ENCODE measurements at regions not wholly inside any gene's neighbourhood (a gene's known extent, or its start where the extent isn't known, plus 50 kb on each side); places are given as distances from the start of the nearest gene placed in this dataset.

GRCh38 chr10:130869179-130869841, 442.2 kb downstream of the TCERG1L start:
- no peak for DNase-seq (ENCODE audit: low read depth)

- DNase-seq (ENCODE audit: low read depth), result no peak
Measured at GRCh38 chr10:130871406-130871805, 440.1 kb downstream of the TCERG1L start.

DNA sequence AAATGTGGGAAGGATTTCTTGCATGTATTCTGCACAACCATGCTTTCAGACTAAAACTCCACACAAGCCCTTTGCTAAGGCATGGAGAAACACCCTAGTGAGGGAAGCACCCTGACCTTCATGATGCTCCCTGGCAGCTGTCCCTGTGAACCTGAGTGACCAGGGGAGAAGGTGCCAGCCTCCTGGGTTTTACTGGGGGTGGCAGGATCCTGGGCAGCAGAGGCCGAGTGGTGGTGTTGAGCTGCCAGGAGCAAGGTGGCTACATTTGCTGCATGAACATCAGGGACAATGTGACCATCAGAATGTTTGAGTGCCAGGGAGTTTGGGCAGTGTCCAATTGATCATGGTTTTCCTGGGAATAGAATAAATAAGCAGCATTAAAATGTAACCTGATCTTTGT, 437.9 kb downstream of the TCERG1L start:
- no peak for DNase-seq (ENCODE audit: low read depth)

- no peak for DNase-seq (ENCODE audit: low read depth)
Measured at GRCh38 chr10:130875116-130875515, 436.4 kb downstream of the TCERG1L start.

DNA sequence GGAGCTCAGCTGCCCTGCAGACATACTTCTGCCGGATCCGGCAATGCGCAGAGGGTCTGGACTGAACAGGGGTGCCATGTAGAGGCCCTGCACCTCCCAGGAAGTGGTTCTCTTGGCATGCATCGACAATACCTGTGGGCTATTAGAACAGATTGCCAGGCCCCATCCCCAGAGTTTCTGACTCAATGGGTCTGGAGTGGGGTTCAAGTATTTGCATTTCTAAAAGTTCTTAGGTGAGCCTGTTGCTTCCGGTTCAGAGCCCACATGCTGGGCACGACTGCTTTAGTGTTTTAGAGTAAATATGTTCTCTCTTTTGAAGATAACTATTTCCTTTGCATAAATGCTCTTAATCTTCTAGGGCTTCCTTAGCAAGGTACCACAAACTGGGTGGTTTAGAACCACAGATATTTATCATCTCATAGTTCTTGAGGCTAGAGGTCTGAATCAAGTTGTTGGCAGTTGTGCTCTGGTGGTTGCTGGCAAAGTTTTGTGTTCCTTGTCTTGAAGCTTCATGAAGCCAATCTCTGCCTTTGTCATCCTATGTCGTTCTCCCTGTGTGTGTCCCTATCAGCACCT, 435.5 kb downstream of the TCERG1L start:
- DNase-seq (ENCODE audit: low read depth), result no peak

DNA sequence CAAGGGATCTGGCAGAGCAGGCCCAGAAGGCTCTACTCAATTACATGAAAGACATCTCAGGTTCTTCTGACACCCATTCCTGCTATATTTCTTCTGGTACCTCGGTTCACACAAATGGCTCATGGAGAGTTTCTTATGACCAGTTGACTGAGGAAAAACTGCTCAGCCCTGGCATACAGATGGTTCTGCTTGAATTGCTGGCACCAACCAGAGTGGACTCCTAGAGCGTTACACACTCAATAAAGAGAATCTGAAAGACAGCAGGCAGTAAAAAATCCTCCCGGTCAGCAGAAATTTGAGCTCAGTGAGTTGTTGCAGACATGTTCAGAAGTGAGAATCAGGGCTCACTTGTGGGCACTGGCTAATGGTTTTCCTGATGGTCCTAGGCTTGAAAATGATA, 434.4 kb downstream of the TCERG1L start:
- no peak for DNase-seq (ENCODE audit: low read depth)

DNA sequence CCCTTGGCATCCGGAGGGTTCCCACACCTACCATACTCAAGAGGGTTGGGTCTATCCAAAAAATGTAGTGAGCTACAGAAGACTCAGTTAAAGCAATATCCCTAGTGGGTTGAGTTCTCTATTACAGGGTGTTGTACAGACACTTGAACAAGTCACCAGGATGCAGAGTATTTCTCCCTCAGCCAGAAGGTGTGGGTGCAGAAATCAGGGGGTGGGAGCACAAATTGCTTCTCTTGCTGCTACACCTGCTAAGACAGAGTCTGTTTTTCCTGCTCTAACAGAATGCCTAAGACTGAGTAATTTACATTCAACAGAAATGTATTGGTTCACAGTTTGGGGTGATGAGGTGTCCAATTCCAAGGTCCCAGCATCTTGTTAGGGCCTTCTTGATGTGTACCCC, 433.4 kb downstream of the TCERG1L start:
- no peak for DNase-seq (ENCODE audit: low read depth)

DNA sequence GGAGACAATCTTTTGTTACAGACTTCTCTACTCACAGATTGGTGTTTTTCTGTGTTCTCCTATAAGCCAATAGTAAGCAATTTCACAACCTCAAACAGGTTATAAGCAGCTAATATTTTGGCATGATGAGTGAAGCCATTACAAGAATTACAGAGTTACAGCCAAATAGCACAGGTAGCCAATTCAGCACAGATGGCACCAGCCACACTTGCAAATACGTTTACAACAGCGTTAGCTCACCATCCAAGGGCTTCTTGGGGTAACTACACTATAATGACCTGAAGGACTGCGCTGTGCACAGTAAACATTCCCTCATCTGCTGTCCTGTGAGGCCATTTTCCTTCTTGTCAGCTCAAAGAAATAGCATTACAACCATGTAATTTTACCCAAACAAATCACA, 428.6 kb downstream of the TCERG1L start:
- no peak for DNase-seq (ENCODE audit: low read depth)

- DNase-seq (ENCODE audit: low read depth), result no peak
Measured at GRCh38 chr10:130884456-130884855, 427.1 kb downstream of the TCERG1L start.

GRCh38 chr10:130885021-130885655, 426.4 kb downstream of the TCERG1L start:
- no peak for DNase-seq (ENCODE audit: low read depth)

GRCh38 chr10:130887170-130887569, 424.4 kb downstream of the TCERG1L start:
- no peak for DNase-seq (ENCODE audit: low read depth)

DNA sequence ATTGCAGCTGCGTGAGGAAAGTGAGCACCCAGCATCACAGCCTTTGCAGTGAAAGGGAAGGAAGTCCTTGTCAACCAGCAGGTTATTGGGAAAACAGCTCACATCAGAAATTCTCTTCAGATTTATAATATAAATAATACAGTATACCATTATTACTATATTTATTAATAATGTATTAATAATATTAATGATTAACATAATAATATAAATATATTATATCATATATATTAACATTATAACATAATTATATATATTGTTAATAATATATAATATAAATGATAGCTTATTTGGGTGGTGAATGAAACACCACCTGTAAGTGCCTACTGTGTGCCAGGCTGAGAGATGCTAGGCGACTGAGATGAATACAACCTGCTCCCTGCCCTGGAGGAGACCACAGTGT, 423.0 kb downstream of the TCERG1L start:
- no peak for DNase-seq (ENCODE audit: low read depth)

DNA sequence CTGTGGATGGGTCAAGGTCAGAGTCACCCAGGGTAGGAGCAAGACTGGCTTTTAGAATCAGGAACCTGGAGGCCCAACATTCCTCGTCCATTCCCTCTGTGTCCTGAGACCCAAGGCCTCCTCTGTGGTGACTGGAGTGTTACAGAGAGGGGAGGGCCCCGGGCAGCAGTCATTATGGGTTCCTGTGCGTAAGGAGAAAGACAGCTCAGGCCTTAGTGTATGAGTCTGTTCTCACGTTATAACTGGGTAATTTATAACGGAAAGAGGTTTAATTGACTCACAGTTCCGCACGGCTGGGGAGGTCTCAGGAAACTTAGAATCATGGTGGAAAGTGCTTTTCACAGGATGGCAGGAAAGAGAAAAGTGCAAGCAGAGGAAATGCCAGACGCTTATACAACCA, 422.3 kb downstream of the TCERG1L start:
- no peak for DNase-seq (ENCODE audit: low read depth)

DNA sequence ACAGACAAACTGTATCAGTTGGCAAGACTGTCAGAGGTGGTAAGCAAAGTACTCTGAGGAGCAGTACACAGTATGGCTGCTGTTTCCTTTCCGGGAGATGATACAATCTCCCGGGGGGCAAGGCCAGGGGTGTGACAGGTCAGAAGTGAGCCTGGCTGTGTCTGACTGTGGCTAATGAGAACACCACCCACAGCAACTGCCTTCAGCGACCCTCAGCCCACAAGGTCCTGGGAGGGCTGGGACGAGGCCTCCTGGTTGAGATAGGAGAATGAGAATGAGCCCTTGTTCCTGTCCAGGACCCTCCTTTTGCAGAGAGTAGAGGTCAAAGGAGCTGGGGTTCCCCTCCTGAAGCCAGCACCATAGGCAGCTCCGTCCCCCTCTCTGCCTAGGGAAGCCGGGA, 421.7 kb downstream of the TCERG1L start:
- DNase-seq (ENCODE audit: low read depth), result no peak

DNA sequence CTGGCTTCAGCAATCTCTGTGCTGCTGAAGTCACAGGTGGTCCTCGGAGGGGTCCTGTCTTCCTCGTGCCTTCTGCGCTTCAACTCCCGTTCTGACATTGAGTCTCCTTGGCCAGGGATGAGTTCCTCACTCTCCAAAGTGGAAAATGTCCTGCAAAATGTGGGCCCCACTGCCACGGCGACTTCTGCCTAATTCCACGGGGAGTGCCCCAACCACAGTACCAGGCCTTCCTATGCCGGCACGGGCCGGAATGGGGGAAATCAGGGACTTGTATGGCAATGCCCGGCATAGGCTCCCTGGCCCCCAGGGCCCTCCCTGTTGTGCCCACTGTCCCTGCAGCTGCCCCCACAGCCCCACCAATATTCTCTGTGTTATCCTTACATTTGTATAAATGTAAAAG, 420.5 kb downstream of the TCERG1L start:
- no peak for DNase-seq (ENCODE audit: low read depth)

DNA sequence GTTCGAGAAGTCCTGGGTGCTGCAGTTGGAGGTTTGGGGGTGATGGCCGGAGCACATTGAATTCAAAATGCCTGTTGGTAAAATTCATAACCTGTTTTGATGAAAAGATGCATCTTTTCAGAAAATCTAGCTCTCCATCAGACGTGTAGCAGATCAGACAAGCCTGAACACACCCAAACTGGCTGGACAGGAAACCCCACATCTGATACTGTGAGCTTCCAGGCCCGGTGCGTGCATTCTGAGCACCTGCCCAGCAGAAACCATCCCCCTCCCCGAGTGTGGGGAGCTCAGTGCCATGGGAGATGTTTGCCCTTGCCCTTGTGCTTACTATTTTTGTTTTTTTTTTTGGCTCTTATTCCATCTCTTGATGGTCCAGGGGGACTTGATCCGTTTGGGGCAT, 417.1 kb downstream of the TCERG1L start:
- DNase-seq (ENCODE audit: low read depth), result no peak

DNA sequence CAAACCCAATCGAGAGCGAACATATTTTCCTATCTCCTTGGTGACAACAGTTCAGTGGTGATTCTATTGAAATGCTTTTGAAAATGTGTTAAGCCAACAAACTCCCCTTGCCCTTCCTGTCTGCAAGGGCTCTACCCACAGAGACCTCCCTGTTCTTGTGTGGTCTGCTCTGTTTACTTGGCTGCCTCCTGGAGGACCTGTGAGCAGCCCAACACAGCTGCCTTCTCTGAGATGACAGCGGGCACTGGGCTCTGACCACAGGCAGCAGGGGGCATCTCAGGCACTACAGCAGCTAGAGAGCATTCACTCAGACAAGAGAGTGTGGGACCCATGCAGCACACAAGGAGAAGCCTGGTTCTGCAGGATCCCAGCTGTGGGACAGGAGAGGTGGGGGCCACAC, 416.4 kb downstream of the TCERG1L start:
- no peak for DNase-seq (ENCODE audit: low read depth)

DNA sequence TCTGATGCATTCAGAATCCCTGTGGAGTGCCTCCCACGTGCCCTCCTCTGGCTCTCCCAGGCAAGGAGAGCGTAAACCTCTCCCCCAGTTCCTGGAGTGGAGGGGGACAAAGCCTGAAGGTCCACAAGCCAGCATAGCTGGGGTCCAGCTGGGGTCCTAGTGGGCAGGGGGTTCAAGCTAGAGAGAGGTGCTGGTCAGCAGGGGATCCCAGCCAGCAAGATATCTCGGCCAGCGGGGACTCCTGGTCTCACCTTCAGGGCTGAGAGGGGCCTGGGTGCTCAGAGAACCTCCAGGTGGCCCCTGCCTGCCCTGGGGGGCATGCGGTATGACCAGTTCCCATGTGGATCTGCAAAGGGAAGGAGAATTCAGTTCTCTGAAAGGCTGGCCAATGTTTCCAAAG, 413.7 kb downstream of the TCERG1L start:
- no peak for DNase-seq (ENCODE audit: low read depth)

- DNase-seq (ENCODE audit: low read depth), result no peak
Measured at GRCh38 chr10:130898381-130898780, 413.1 kb downstream of the TCERG1L start.

- DNase-seq (ENCODE audit: low read depth), result no peak
Measured at GRCh38 chr10:130899856-130900255, 411.7 kb downstream of the TCERG1L start.

DNA sequence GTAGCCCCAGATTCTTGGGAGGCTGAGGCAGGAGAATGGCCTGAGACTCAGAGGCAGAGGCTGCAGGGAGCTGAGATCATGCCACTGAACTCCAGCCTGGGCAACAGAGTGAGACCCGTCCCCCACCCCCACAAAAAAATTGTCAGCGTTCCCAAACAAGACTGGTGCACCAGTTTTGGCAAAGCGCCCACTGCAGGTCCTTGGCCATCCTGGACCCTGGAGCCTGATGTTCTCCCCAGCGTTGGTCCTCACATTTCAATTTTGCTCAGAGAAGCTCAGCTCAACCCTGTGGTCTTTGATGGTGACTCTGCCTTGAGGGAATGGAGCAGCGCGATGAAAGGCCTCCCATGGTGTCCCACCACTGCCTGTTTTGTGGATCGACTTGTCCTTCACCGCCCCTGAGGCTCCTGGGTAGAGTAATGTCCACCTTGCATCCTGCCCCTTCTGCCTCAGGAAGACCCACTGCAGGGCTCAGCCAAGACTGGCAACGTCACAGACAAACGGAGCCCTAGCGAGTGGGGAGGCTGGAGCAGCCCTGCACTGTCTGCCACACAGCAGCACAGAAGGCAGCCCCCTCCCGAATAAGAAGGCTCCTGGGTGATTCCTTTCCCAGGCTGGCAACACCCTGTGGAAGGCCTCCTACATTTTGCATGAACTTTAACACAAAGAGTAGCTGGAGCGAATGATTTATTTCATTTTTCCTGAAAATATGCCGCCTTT, 410.9 kb downstream of the TCERG1L start:
- DNase-seq (ENCODE audit: low read depth), result no peak

DNA sequence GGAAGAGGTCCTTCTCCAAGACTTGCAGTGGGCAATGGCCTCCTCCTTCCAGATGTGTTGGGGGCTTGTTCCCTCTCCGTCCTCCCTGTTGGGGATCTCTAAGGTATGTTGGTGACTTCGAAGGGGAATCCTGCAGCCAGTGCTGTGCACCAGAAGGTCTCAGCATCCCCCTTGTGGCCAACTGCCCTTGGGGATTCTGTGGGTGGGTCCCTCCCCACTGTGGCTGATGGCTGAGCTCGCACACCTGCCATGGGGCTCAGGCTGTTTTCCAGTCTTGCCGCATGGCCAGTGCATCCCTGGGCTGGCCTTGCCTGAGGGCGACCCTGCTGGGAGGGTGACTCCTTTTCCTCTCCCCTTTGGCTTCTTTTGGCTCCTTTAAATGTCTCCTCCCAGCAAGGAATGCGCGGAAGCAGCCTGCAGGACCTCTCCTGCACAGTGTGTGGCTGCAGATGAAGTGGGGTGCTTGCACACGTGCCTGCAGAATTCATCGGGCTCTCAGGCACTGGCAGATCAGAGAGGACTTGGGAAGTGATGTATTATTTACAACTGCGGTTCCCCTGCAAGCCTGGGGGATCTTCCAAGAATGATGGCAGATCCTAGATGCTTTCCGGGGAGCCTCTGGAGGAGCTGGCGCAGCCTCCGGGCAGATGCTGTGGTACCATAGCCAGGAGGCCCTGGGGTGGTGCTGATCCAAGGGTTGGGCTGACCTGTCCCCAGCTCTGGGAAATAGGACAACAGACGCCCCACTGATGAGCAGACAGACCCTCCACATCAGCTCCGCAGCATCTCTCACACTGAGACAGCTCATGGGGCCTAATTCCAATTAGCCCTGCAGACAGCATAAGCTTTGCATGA, 410.0 kb downstream of the TCERG1L start:
- DNase-seq (ENCODE audit: low read depth), result no peak
